HEK293 (cell line): ENCODE measurements at regions not wholly inside any gene's neighbourhood (a gene's known extent, or its start where the extent isn't known, plus 50 kb on each side); places are given as distances from the start of the nearest gene placed in this dataset.

ENCODE experiments used
- GLI2 ChIP-seq: fragments of 450-650 bp; formaldehyde crosslinking; IDR thresholded peaks from 2 replicates; pipeline ENCODE4; 2017; ENCODE audit warnings: missing biosample characterization, missing genetic modification characterization, low read depth, borderline replicate concordance
- GLI4 ChIP-seq: fragments of 450-650 bp; formaldehyde crosslinking; IDR thresholded peaks from 2 replicates; pipeline ENCODE4 v1.5.1; 2016; ENCODE audit warnings: missing biosample characterization, missing genetic modification characterization
- OSR2 ChIP-seq: fragments of 450-650 bp; formaldehyde crosslinking; IDR thresholded peaks from 2 replicates; pipeline ENCODE4 v1.5.1; 2016; ENCODE audit warnings: missing biosample characterization, missing genetic modification characterization
- SP2 ChIP-seq: fragments of 450-650 bp; formaldehyde crosslinking; IDR thresholded peaks from 2 replicates; pipeline ENCODE4 v1.5.1; 2016; ENCODE audit warnings: missing biosample characterization, missing genetic modification characterization
- TCF7L2 ChIP-seq: IDR thresholded peaks from 2 replicates; pipeline ENCODE4 v1.6.1; 2011; ENCODE audit warnings: low read depth, mild to moderate bottlenecking, inconsistent platforms, low read length, moderate library complexity, borderline replicate concordance
- ZBTB8A ChIP-seq: fragments of 450-650 bp; formaldehyde crosslinking; IDR thresholded peaks from 2 replicates; pipeline ENCODE4 v1.5.1; 2016; ENCODE audit warnings: missing biosample characterization, missing genetic modification characterization
- ZNF391 ChIP-seq: fragments of 450-650 bp; formaldehyde crosslinking; IDR thresholded peaks from 2 replicates; pipeline ENCODE4 v1.5.1; 2016; ENCODE audit warnings: low read depth, missing biosample characterization, missing genetic modification characterization, borderline replicate concordance
- ZNF792 ChIP-seq: fragments of 450-650 bp; formaldehyde crosslinking; IDR thresholded peaks from 2 replicates; pipeline ENCODE4 v1.5.1; 2016; ENCODE audit warnings: missing biosample characterization, missing genetic modification characterization
- TF ChIP-seq, protein P1 (sequence below): fragments of 450-650 bp; formaldehyde crosslinking; IDR thresholded peaks from 2 replicates; pipeline ENCODE4 v1.5.1; 2016; ENCODE audit warnings: missing biosample characterization, missing genetic modification characterization
- TF ChIP-seq, protein P2 (sequence below): fragments of 450-650 bp; formaldehyde crosslinking; IDR thresholded peaks from 2 replicates; pipeline ENCODE4 v1.5.1; 2016; ENCODE audit warnings: missing biosample characterization, missing genetic modification characterization
- TF ChIP-seq, protein P3 (sequence below): fragments of 450-650 bp; formaldehyde crosslinking; IDR thresholded peaks from 2 replicates; pipeline ENCODE4 v1.5.1; 2016; ENCODE audit warnings: missing biosample characterization, missing genetic modification characterization, low read depth
- TF ChIP-seq, protein P4 (sequence below): sonication (generic); formaldehyde crosslinking; IDR thresholded peaks from 2 replicates; pipeline ENCODE4 v1.8.1; 2022; ENCODE audit warnings: mild to moderate bottlenecking, moderate library complexity, missing genetic modification reagents

DNA sequence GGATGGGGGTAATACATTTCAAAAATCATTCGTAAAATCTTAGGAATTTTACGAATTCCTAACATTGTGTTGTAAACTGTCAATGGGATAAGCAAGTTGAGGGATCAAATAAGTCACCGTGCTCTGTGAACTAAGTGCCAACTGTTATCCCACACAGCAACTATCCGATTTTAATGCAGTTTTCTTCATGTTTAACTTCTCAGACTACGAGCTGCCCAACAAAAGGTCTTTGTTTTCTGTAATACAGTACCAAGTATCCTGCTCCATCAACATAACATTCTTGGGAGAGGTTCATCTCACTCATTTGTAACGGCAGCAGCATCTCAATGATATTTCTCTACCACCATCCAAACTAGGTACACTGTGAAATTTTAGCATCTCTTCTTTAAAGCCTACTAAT lies 654.1 kb upstream of the LMCD1 start:
- TF ChIP-seq, protein P1, sequence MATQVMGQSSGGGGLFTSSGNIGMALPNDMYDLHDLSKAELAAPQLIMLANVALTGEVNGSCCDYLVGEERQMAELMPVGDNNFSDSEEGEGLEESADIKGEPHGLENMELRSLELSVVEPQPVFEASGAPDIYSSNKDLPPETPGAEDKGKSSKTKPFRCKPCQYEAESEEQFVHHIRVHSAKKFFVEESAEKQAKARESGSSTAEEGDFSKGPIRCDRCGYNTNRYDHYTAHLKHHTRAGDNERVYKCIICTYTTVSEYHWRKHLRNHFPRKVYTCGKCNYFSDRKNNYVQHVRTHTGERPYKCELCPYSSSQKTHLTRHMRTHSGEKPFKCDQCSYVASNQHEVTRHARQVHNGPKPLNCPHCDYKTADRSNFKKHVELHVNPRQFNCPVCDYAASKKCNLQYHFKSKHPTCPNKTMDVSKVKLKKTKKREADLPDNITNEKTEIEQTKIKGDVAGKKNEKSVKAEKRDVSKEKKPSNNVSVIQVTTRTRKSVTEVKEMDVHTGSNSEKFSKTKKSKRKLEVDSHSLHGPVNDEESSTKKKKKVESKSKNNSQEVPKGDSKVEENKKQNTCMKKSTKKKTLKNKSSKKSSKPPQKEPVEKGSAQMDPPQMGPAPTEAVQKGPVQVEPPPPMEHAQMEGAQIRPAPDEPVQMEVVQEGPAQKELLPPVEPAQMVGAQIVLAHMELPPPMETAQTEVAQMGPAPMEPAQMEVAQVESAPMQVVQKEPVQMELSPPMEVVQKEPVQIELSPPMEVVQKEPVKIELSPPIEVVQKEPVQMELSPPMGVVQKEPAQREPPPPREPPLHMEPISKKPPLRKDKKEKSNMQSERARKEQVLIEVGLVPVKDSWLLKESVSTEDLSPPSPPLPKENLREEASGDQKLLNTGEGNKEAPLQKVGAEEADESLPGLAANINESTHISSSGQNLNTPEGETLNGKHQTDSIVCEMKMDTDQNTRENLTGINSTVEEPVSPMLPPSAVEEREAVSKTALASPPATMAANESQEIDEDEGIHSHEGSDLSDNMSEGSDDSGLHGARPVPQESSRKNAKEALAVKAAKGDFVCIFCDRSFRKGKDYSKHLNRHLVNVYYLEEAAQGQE (tag by site-specific recombination) = no peak
- TF ChIP-seq ZNF792 (tag by site-specific recombination) (no peak), ZNF391 (no peak), TCF7L2 (no peak), SP2 (tag by site-specific recombination) (no peak), GLI2 (tag by site-specific recombination) (no peak), ZBTB8A (tag by site-specific recombination) (no peak), GLI4 (tag by site-specific recombination) (no peak), OSR2 (tag by site-specific recombination) (no peak)
- TF ChIP-seq, protein P2, sequence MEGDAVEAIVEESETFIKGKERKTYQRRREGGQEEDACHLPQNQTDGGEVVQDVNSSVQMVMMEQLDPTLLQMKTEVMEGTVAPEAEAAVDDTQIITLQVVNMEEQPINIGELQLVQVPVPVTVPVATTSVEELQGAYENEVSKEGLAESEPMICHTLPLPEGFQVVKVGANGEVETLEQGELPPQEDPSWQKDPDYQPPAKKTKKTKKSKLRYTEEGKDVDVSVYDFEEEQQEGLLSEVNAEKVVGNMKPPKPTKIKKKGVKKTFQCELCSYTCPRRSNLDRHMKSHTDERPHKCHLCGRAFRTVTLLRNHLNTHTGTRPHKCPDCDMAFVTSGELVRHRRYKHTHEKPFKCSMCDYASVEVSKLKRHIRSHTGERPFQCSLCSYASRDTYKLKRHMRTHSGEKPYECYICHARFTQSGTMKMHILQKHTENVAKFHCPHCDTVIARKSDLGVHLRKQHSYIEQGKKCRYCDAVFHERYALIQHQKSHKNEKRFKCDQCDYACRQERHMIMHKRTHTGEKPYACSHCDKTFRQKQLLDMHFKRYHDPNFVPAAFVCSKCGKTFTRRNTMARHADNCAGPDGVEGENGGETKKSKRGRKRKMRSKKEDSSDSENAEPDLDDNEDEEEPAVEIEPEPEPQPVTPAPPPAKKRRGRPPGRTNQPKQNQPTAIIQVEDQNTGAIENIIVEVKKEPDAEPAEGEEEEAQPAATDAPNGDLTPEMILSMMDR = no peak
- TF ChIP-seq, protein P3, sequence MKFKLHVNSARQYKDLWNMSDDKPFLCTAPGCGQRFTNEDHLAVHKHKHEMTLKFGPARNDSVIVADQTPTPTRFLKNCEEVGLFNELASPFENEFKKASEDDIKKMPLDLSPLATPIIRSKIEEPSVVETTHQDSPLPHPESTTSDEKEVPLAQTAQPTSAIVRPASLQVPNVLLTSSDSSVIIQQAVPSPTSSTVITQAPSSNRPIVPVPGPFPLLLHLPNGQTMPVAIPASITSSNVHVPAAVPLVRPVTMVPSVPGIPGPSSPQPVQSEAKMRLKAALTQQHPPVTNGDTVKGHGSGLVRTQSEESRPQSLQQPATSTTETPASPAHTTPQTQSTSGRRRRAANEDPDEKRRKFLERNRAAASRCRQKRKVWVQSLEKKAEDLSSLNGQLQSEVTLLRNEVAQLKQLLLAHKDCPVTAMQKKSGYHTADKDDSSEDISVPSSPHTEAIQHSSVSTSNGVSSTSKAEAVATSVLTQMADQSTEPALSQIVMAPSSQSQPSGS (tag by site-specific recombination) = no peak
- TF ChIP-seq, protein P4, sequence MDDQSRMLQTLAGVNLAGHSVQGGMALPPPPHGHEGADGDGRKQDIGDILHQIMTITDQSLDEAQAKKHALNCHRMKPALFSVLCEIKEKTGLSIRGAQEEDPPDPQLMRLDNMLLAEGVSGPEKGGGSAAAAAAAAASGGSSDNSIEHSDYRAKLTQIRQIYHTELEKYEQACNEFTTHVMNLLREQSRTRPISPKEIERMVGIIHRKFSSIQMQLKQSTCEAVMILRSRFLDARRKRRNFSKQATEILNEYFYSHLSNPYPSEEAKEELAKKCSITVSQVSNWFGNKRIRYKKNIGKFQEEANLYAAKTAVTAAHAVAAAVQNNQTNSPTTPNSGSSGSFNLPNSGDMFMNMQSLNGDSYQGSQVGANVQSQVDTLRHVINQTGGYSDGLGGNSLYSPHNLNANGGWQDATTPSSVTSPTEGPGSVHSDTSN = no peak
